ENCODE measurements at regions not wholly inside any gene's neighbourhood (a gene's known extent, or its start where the extent isn't known, plus 50 kb on each side); places are given as distances from the start of the nearest gene placed in this dataset.
A peak's percentile ranks its signal among the peaks of the same experiment; 100 is the strongest.

GRCh38 chr7:131607291-131608115, 51.1 kb upstream of the PODXL start:
- Histone ChIP-seq H3K27me3 (ENCODE audit: insufficient read depth) (no peaks in the 10 kb centered on the region), H3F3A (replicated peaks; ENCODE audit: insufficient read depth) (peaks cover 29% of the 10 kb centered on the region), H3K9me2 (no peaks in the 10 kb centered on the region), H2AFZ (ENCODE audit: low read depth) (no peak overlapping the region), H3K9me3 (no peaks in the 10 kb centered on the region), H3K36me3 (replicated peaks in 1 of 2; ENCODE audit: control insufficient read depth in 1 of 2, insufficient read depth in 2 of 2, low read length in 1 of 2) (no peaks in the 10 kb centered on the region), H4K20me1 (ENCODE audit: insufficient read depth) (no peaks in the 10 kb centered on the region), H3K4me2 (peak overlapping the region; percentile 19), H3K27ac (ENCODE audit: low read depth in 2 of 2, low read length in 1 of 2) (no peak overlapping the region), H3K9ac (no peak overlapping the region), H3K4me3 (ENCODE audit: low read depth in 2 of 2, low read length in 1 of 2) (no peak overlapping the region), H3K79me2 (ENCODE audit: insufficient read depth) (no peaks in the 10 kb centered on the region), H3K4me1 (ENCODE audit: control insufficient read depth in 1 of 2, insufficient read depth in 2 of 2, low read depth in 1 of 2, low read length in 1 of 2) (peaks cover 24 to 55% of the 10 kb centered on the region in 2 experiments)
- WGBS (ENCODE audit: low lambda C conversion rate), result 90% methylated on average over 21 of the region's 21 CpGs
- TF ChIP-seq CTCF (IDR thresholded peaks at IDR 0.05), result no peak
- no peak for TF ChIP-seq TCF12 (IDR thresholded peaks at IDR 0.05)
- TF ChIP-seq ELF1 (IDR thresholded peaks at IDR 0.05), result no peak
- TF ChIP-seq MAX (IDR thresholded peaks at IDR 0.05; ENCODE audit: low read depth), result no peak
- CTCF ChIA-PET, result interaction anchor here (0.7 kb wide), 1 partner anchor 9 kb away, joined by 3 read pairs; no protein-coding TSS in a partner anchor
- POLR2A ChIA-PET, result no interaction called here
- DNase-seq, result no peak

- Histone ChIP-seq H4K20me1 (ENCODE audit: insufficient read depth) (no peaks in the 10 kb centered on the region), H3K27ac (ENCODE audit: low read depth in 2 of 2, low read length in 1 of 2) (peak overlapping the region; percentile 79 to 90; a peak in 3 of 4 replicates), H3K4me1 (ENCODE audit: control insufficient read depth in 1 of 2, insufficient read depth in 2 of 2, low read depth in 1 of 2, low read length in 1 of 2) (peaks cover 27 to 60% of the 10 kb centered on the region in 2 experiments), H3K4me2 (peak overlapping the region; percentile 64; the same call in 1 of the 2 replicates), H3K79me2 (ENCODE audit: insufficient read depth) (no peaks in the 10 kb centered on the region), H3K9me2 (no peaks in the 10 kb centered on the region), H3K9ac (no peak overlapping the region), H3K36me3 (replicated peaks in 1 of 2; ENCODE audit: control insufficient read depth in 1 of 2, insufficient read depth in 2 of 2, low read length in 1 of 2) (no peaks in the 10 kb centered on the region), H3K9me3 (no peaks in the 10 kb centered on the region), H3F3A (replicated peaks; ENCODE audit: insufficient read depth) (peaks cover 29% of the 10 kb centered on the region), H3K27me3 (ENCODE audit: insufficient read depth) (no peaks in the 10 kb centered on the region), H3K4me3 (ENCODE audit: low read depth in 2 of 2, low read length in 1 of 2) (no peak overlapping the region), H2AFZ (ENCODE audit: low read depth) (no peak overlapping the region)
- 96% methylated on average over 11 of the region's 11 CpGs for WGBS (ENCODE audit: low lambda C conversion rate)
- DNase-seq, result no peak
- CTCF ChIA-PET, result interaction anchor here (1.1 to 1.4 kb wide), 4 partner anchors 13 to 93 kb away, joined by 3 to 7 read pairs (median 4); no protein-coding TSS in a partner anchor
- TF ChIP-seq POLR2AphosphoS5 (IDR thresholded peaks at IDR 0.05; ENCODE audit: low read depth, low read length) (no peak), CHD2 (IDR thresholded peaks at IDR 0.05; ENCODE audit: low read length, partially characterized antibody) (no peak), REST (IDR thresholded peaks at IDR 0.05; ENCODE audit: low read depth, low read length) (no peak), SMC3 (IDR thresholded peaks at IDR 0.05; ENCODE audit: low read depth, low read length) (no peak), TEAD4 (IDR thresholded peaks at IDR 0.05; ENCODE audit: borderline replicate concordance, insufficient read depth) (no peak), RFX5 (IDR thresholded peaks at IDR 0.05; ENCODE audit: low read length) (no peak), ELF1 (IDR thresholded peaks at IDR 0.05) (no peak), NFIC (IDR thresholded peaks at IDR 0.05; ENCODE audit: borderline replicate concordance) (no peak)
- POLR2A ChIA-PET, result no interaction called here
Measured at GRCh38 chr7:131606346-131607290, 50.2 kb upstream of the PODXL start.

All from SK-N-SH (cell line).